HuH-7.5 (cell line): ENCODE measurements at regions not wholly inside any gene's neighbourhood (a gene's known extent, or its start where the extent isn't known, plus 50 kb on each side); places are given as distances from the start of the nearest gene placed in this dataset.
A peak's percentile ranks its signal among the peaks of the same experiment; 100 is the strongest.

ENCODE experiments used
- DNase-seq: peaks from one replicate; pipeline ENCODE4 v3.0.0; 2011; ENCODE audit warnings: low spot score

DNA sequence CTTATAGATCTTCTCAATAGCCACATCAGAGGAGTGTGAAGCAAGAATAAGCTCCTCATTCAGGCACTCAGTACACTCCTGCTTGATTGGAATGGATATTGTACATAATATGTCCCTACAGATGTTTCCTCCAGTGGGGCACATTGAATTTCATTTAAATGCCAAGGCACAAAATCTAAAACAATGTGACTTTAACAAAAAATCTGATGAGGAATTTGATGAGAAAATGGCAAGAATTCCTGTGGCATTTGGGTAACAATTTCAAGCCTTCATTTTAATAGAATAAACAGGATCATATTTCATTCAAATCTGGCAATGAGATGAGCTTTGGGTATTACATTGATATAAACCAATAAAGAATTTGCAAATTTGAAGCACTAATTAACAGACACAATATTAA is 307.7 kb upstream of the PKN2 start:
- DNase-seq: no peak

DNA sequence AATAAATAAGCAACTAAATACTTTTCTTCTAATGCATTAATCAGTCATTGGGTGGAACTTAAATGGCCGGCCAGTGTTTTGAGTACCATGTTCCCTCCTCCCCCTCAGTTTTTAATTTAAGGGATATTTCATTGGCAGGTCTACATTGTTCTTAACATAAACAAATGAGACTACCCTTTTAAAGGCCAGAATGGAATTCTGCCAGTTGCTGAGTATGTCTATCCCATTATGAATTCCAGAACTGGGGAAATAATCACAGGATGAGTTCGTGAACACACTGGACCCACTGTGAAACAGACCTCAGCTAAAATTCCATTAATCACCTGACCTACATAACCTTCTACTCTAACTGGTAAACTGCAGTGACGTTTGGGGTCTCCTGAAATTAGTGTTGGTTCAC is 305.5 kb upstream of the PKN2 start:
- DNase-seq: no peak

DNA sequence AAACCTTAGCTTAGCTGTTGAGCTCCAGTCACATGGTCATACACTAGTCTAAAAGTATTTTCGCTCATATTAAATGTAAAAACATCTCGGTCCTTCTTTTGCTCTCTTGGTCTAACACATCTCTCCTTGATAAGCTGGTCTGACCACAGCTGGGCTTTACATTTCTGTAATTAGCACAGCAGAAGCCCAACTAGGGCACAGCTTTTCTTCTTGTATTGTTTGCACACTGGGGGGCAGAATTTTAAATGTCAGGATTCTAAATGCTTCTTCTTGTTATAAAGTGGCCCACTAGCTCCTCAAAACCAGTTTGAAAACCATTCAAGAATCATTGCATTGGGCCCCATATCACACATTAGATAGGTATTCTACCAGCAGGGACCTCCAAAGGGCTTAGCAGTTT is 289.1 kb upstream of the PKN2 start:
- DNase-seq: no peak

GRCh38 chr1:88398338-88398737 is 285.7 kb upstream of the PKN2 start:
- no peak for DNase-seq

- no peak for DNase-seq
These were observed 284.4 kb upstream of the PKN2 start for GRCh38 chr1:88399690-88400089.

DNA sequence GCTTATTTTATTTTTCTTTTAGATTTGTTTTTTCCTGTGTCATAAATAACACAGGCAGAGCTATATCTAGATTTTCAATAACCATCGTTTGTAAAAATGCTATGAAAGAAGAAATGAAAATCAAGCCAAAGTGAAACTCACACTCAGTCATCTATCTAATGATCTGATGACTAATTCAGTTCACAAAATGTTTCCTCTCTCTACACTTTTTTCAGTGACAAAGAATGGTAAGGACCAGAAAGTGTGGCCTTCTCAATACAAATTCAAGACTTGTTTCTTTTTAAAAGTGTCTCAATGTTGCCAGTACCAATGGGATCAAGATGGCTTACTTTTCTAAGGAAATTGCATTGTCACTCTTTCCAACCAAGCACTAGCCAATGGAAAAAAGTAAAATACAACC is 282.8 kb upstream of the PKN2 start:
- DNase-seq: no peak

- DNase-seq: no peak
These were observed 279.5 kb upstream of the PKN2 start for GRCh38 chr1:88404582-88404981.

- no peak for DNase-seq
These were observed 276.8 kb upstream of the PKN2 start for GRCh38 chr1:88407248-88407647.

GRCh38 chr1:88421997-88422396 is 262.1 kb upstream of the PKN2 start:
- DNase-seq: no peak

DNA sequence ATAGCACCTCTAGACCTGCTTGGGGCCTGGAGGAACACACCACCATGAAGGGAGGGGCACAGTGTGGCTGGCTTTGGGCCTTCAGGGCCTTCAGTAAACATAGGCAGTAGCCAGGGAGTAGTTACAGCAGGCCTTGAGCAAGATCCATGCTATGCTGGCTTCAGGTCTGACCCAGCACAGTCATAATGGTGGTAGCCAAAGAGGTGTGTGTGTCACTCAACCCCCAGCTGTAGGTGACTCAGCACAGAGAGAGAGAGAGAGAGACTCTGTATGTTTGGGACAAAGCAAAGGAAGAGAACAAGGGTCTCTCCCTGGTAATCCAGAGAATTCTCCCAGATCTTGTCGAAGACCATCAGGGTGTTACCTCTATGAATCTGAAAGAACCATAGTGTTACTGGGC is 250.5 kb upstream of the PKN2 start:
- no peak for DNase-seq

DNA sequence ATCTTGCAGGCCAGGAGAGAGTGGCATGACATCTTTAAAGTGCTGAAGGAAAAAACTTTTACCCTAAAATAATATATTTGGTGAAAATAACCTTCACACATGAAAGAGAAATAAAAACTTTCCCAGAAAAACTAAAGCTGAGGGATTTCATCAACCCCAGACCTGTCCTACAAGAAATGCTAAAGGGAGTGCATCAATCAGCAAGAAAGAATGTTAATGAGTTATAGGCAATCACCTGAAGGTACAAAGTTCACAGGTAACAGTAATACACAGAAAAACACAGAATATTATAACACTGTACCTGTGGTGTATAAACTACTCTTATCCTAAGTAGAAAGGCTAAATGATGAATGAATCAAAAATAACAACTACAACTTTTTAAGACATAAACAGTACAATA is 249.2 kb upstream of the PKN2 start:
- DNase-seq: no peak

- no peak for DNase-seq
These were observed 243.1 kb upstream of the PKN2 start for GRCh38 chr1:88441022-88441421.

GRCh38 chr1:88451856-88452255 is 232.2 kb upstream of the PKN2 start:
- DNase-seq: no peak

- no peak for DNase-seq
These were observed 230.8 kb upstream of the PKN2 start for GRCh38 chr1:88453295-88453694.

DNA sequence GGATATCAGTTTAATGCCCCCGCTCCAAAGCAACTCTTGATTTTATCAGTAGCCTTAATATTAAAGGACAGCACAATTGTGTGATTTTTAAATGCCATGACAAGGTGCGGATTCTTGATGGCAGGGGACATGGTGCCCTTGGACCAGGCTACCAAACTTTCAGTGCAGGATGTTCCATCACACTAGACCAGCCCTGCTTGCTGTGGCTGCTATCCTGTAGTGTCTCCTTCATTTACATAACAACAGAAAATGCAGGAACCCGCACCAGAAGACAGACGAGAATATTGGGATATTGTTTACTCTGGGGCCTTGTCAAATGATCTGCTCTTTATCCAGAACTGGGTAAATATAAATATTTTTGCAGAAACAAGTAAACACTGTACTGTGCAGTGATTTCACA is 229.3 kb upstream of the PKN2 start:
- no peak for DNase-seq

DNA sequence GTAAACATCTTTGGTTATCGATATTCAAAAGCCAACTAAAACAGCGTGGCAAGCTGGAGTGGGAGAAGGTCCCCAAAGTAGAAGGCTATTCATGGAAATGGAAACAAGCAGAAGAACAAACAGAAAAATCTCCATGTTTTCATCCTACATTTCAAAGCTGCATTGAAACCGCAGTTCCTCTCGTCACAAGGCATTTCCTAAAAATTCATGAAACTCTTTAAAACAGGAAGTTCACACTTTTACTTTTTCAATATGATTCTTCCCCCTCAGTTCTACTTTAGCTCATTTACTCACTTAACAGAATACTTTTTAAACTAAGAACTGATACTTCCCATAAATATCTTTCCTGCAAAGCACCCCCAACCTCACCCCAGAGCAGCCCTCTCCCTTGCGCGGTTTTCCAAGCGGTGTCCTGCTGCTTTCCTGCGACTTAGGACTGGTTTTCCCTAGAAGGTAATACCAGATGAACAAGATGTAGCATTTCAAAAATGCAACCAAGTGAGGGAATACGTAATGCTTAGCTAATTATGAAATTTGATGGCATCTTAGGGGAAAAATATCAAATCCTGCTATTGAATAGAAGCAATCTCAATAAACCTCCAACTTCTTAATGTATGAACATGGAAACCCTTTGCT is 228.3 kb upstream of the PKN2 start:
- DNase-seq: no peak

GRCh38 chr1:88457197-88457596 is 226.9 kb upstream of the PKN2 start:
- no peak for DNase-seq

- DNase-seq: no peak
These were observed 223.1 kb upstream of the PKN2 start for GRCh38 chr1:88461007-88461406.

DNA sequence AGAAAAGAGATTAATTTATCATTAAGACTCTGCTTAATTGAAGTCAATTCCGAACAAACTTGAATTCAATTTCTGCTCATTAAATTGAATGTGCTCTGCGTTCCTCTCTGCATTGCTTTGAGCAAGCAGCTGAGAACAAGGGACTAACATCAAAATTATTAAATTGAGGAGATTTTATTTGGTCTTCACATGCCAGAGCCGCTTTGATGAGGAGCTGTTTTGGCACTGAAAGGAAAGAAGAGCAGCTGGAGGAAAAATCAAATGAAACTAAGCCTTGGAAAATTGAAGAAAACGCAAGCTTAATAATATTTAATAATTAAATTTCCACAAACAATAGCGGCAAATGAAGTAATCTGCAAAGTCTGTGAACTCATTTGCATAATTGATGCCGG is 222.0 kb upstream of the PKN2 start:
- DNase-seq: no peak

DNA sequence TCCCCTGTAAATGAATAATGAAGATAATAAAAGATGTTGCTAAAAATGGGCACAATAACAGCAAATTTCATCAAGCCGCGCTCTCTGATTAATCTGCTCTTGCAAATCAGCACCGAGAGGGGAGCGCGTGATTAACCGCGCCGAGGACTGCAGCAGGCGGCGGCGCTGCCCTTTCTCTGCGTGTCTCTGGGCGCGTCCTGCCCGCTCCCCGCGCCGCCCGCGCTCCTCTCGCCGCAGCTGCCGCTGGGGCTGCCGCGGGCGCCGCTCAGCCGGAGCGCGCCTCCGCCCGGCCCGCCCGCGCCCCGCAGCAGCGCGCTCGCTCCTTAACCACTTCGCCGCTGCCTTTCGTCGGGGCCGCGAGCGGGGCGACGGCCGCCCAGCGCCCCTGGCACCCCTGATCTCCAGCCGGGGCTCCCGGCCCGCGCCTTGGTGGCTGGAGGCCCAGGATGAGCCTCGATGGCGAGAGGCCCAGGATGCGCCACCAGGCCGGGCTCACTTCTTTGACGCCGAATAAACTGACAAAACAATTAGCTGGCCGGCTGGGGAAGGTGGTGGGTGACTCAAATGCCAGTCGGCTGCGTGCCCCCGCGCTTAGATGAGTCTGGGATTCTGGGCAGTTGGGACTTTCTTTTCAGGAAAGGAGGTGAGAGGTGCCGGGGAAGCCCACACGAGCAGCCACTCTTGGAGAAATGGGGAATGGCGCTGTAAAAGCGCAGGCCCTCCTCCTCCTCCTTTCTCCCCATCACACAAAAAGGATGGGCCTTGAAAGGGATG is 221.4 kb upstream of the PKN2 start:
- DNase-seq: peak; percentile 42

DNA sequence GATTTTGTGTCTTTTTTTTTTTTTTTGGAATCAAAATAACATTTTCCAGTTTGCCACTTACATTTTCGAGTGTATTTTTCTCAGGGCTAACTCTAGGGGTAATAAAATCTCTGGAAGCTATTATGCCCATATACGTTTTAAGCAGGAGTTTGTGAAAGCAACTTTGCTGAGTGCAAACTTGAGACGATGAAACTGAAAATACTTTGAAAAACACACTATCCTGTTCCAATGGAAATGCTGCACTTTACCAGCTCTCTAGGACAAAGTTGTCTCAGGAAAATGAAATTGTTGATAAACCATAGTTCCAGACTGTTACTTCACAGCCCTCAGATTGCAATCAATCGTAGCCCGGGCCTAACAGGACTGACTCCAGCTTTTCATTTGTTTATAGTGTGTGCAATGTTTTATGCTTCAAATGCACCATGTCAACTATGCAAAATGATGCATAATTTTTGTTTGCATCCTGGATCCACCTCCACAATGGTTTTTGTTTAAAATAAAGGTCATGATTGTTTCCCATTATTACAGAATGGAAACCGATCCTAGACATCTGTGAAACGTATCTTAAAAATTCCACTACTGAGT is 220.6 kb upstream of the PKN2 start:
- DNase-seq: no peak

- DNase-seq: no peak
These were observed 218.1 kb upstream of the PKN2 start for GRCh38 chr1:88466011-88466410.

DNA sequence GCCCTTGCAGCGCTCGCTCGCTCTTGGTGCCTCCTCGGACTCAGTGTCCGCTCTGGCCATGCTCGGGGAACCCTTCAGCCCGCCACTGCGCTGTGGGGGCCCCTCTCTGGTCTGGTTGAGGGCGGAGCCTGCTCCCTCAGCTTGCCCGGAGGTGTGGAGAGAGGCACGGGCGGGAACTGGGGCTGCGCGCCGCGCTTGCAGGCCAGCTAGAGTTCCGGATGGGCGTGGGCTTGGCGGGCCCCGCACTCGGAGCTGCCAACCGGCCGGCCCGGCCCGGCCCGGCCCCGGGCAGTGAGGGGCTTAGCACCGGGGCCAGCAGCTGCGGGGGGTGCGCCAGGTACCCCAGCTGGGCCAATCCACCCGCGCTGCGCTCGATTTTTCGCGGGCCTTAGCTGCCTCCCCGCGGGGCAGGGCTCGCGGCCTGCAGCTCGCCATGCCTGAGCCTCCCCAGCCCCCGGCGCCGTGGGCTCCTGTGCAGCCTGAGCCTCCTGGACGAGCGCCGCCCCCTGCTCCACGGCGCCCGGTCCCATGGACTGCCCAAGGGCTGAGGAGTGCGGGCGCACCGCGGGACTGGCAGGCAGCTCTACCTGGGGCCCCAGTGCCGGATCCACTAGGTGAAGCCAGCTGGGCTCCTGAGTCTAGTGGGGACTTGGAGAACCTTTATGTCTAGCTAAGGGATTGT is 217.0 kb upstream of the PKN2 start:
- no peak for DNase-seq
